CD14-positive monocyte (primary cell): ENCODE measurements at regions not wholly inside any gene's neighbourhood (a gene's known extent, or its start where the extent isn't known, plus 50 kb on each side); places are given as distances from the start of the nearest gene placed in this dataset.

Source experiments
- DNase-seq, 3 donors: peaks; one replicate each; pipeline ENCODE4 v3.0.0-alpha.2; 2011 to 2022
- H2AFZ ChIP-seq: 2 replicates; pipeline ENCODE4 v1.6.0; 2012; ENCODE audit warnings: mild to moderate bottlenecking, low read depth, low read length, inconsistent platforms; ENCODE audit not compliant: insufficient read depth, poor library complexity, severe bottlenecking
- H3K27ac ChIP-seq, 2 donors: 1 replicate in 1 of 2; 2 replicates in 1 of 2; pipeline ENCODE4 v1.5.1; 2012 to 2013; ENCODE audit warnings: low read length in 2 of 2, control low read depth in 1 of 2, inconsistent platforms in 1 of 2, low read depth in 1 of 2, mild to moderate bottlenecking in 1 of 2
- H3K27me3 ChIP-seq, 2 donors: one replicate each; pipeline versions ENCODE4 v1.6.0 to v1.6.1; 2011 to 2013; ENCODE audit warnings: low read length in 2 of 2; ENCODE audit not compliant: control insufficient read depth in 2 of 2, insufficient read depth in 2 of 2
- H3K36me3 ChIP-seq, 2 donors: replicated peaks in 1 of 2; 1 replicate in 1 of 2; 2 replicates in 1 of 2; pipeline versions ENCODE4 v1.5.1 to v1.6.1; 2012 to 2013; ENCODE audit warnings: low read length in 2 of 2, control low read depth in 1 of 2, inconsistent platforms in 1 of 2, mild to moderate bottlenecking in 1 of 2; ENCODE audit not compliant: insufficient read depth in 2 of 2, control insufficient read depth in 1 of 2
- H3K4me1 ChIP-seq, 2 donors: 1 replicate in 1 of 2; 2 replicates in 1 of 2; pipeline versions ENCODE4 v1.5.1 to v1.6.1; 2012 to 2013; ENCODE audit warnings: low read length in 2 of 2, control low read depth in 1 of 2, inconsistent platforms in 1 of 2, mild to moderate bottlenecking in 1 of 2, moderate library complexity in 1 of 2; ENCODE audit not compliant: insufficient read depth in 2 of 2, control insufficient read depth in 1 of 2
- H3K4me2 ChIP-seq: replicated peaks from 2 replicates; pipeline ENCODE3; 2012; ENCODE audit warnings: low read length, moderate library complexity, mild to moderate bottlenecking; ENCODE audit not compliant: poor library complexity, severe bottlenecking; ENCODE audit errors: extremely low read depth
- H3K4me3 ChIP-seq, 3 experiments: fragments of 200-600 bp in 1 of 3; sonication (generic) in 1 of 3; replicated peaks in 1 of 3; 1 replicate in 2 of 3; 2 replicates in 1 of 3; pipeline ENCODE4 v1.5.1; 2011 to 2013; ENCODE audit warnings: low read length in 3 of 3, mild to moderate bottlenecking in 3 of 3, control low read depth in 2 of 3, low read depth in 2 of 3, inconsistent platforms in 1 of 3, moderate library complexity in 1 of 3
- H3K79me2 ChIP-seq: 2 replicates; pipeline ENCODE4 v1.6.0; 2012; ENCODE audit warnings: mild to moderate bottlenecking, control low read depth, inconsistent platforms, low read length, moderate library complexity; ENCODE audit not compliant: insufficient read depth
- H3K9ac ChIP-seq: 2 replicates; pipeline ENCODE4 v1.6.0; 2017; ENCODE audit warnings: low read length, mild to moderate bottlenecking; ENCODE audit not compliant: insufficient read depth, poor library complexity, severe bottlenecking
- H3K9me3 ChIP-seq, 2 donors: replicated peaks in 1 of 2; 1 replicate in 1 of 2; 2 replicates in 1 of 2; pipeline versions ENCODE4 v1.5.1 to v1.6.1; 2012 to 2013; ENCODE audit warnings: low read length in 2 of 2, control low read depth in 1 of 2; ENCODE audit not compliant: control insufficient read depth in 1 of 2, insufficient read depth in 1 of 2
- H4K20me1 ChIP-seq: 2 replicates; pipeline ENCODE4 v1.6.0; 2012; ENCODE audit warnings: mild to moderate bottlenecking, low read length, control low read depth, moderate library complexity; ENCODE audit not compliant: insufficient read depth
- H3K27ac Mint-ChIP-seq, 7 donors: one replicate each; pipeline ENCODE4 v1.8.0; 2020; ENCODE audit warnings: mild to moderate bottlenecking in 7 of 7, mixed read lengths in 7 of 7, moderate library complexity in 6 of 7, inconsistent platforms in 2 of 7
- H3K27me3 Mint-ChIP-seq, 3 donors: one replicate each; pipeline ENCODE4 v1.8.0; 2021 to 2022; ENCODE audit warnings: low read depth in 3 of 3, mild to moderate bottlenecking in 3 of 3, mixed read lengths in 3 of 3, moderate library complexity in 3 of 3, inconsistent platforms in 1 of 3
- H3K36me3 Mint-ChIP-seq, 2 donors: one replicate each; pipeline ENCODE4 v1.8.0; 2020; ENCODE audit warnings: mixed read lengths in 2 of 2, inconsistent platforms in 1 of 2, mild to moderate bottlenecking in 1 of 2
- H3K4me1 Mint-ChIP-seq: one replicate; pipeline ENCODE4 v1.8.0; 2020; ENCODE audit warnings: mild to moderate bottlenecking, mixed read lengths
- H3K4me3 Mint-ChIP-seq, 2 donors: one replicate each; pipeline ENCODE4 v1.8.0; 2020; ENCODE audit warnings: mild to moderate bottlenecking in 2 of 2, mixed read lengths in 2 of 2, moderate library complexity in 1 of 2
- H3K9me3 Mint-ChIP-seq, 7 donors: one replicate each; pipeline ENCODE4 v1.8.0; 2020 to 2022; ENCODE audit warnings: mixed read lengths in 7 of 7, mild to moderate bottlenecking in 6 of 7, moderate library complexity in 6 of 7, inconsistent platforms in 2 of 7
- WGBS: methylation state at CpG from one replicate; pipeline ENCODE4 v1.1.5; 2013; ENCODE audit warnings: missing lambda C conversion rate; ENCODE audit not compliant: insufficient coverage; 5-methylcytosine and 5-hydroxymethylcytosine counted together
- intact Hi-C, 2 donors: fragments of 100-400 bp; cut with micrococcal nuclease; formaldehyde crosslinking; loops; one replicate each; pipeline versions ENCODE4 v1.15.0 to v1.15.1; 2023
- TF ChIP-seq, protein P1 (sequence below): fragments of 200-600 bp; IDR thresholded peaks from one replicate; pipeline ENCODE4 v1.8.0; 2022; ENCODE audit warnings: antibody characterized with exemption, mild to moderate bottlenecking

GRCh38 chr7:81641873-81642272, 128.0 kb downstream of the HGF start:
- TF ChIP-seq, protein P1, sequence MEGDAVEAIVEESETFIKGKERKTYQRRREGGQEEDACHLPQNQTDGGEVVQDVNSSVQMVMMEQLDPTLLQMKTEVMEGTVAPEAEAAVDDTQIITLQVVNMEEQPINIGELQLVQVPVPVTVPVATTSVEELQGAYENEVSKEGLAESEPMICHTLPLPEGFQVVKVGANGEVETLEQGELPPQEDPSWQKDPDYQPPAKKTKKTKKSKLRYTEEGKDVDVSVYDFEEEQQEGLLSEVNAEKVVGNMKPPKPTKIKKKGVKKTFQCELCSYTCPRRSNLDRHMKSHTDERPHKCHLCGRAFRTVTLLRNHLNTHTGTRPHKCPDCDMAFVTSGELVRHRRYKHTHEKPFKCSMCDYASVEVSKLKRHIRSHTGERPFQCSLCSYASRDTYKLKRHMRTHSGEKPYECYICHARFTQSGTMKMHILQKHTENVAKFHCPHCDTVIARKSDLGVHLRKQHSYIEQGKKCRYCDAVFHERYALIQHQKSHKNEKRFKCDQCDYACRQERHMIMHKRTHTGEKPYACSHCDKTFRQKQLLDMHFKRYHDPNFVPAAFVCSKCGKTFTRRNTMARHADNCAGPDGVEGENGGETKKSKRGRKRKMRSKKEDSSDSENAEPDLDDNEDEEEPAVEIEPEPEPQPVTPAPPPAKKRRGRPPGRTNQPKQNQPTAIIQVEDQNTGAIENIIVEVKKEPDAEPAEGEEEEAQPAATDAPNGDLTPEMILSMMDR, result no peak
- no peak overlapping the region for H3K27ac Mint-ChIP-seq
- Histone ChIP-seq H3K36me3 (no peaks in the 10 kb centered on the region), H2AFZ (no peak overlapping the region), H3K9me3 (no peaks in the 10 kb centered on the region), H3K9ac (no peak overlapping the region), H3K27me3 (no peaks in the 10 kb centered on the region), H4K20me1 (no peaks in the 10 kb centered on the region), H3K4me3 (no peak overlapping the region), H3K4me1 (no peaks in the 10 kb centered on the region), H3K4me2 (no peak overlapping the region), H3K79me2 (no peaks in the 10 kb centered on the region), H3K27ac (no peak overlapping the region)
- DNase-seq, result no peak
- H3K4me1 Mint-ChIP-seq, result peaks cover 9% of the 10 kb centered on the region
- intact Hi-C loops, result no loop called here
- H3K27me3 Mint-ChIP-seq, result no peaks in the 10 kb centered on the region
- H3K4me3 Mint-ChIP-seq, result no peak overlapping the region
- no peaks in the 10 kb centered on the region for H3K36me3 Mint-ChIP-seq
- WGBS, result no CpG with 5 or more reads among the region's 2 CpGs
- H3K9me3 Mint-ChIP-seq, result peaks cover 0 to 5% (median 0%) of the 10 kb centered on the region in 7 donors

DNA sequence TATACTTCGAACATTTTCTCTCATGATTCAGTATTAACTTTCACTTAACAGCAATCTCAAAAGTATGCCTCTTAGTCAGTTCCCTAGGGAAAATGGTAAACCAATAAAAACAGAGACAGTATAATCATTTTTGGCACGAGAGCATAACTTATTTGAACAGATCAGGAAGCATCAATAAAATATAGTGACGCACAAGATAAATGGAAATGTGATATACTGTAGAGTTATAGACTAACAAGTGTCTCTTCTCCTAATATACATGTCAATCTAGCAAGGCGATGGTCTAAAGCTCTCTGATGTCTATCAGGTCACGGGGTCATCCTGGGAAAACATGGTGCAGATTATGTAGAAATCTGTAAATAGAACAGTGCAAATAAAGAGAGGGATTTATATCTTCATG, 131.6 kb downstream of the HGF start:
- Histone ChIP-seq H3K27me3 (no peaks in the 10 kb centered on the region), H3K36me3 (no peaks in the 10 kb centered on the region), H4K20me1 (no peaks in the 10 kb centered on the region), H3K79me2 (no peaks in the 10 kb centered on the region), H3K4me3 (no peak overlapping the region), H3K9ac (no peak overlapping the region), H3K9me3 (no peaks in the 10 kb centered on the region), H2AFZ (no peak overlapping the region), H3K27ac (no peak overlapping the region), H3K4me1 (no peaks in the 10 kb centered on the region), H3K4me2 (no peak overlapping the region)
- Mint-ChIP-seq H3K9me3 (peaks cover 0 to 5% (median 0%) of the 10 kb centered on the region in 7 donors), H3K27me3 (peaks cover 0 to 2% (median 0%) of the 10 kb centered on the region in 3 donors), H3K36me3 (no peaks in the 10 kb centered on the region), H3K27ac (no peak overlapping the region), H3K4me1 (peaks cover 9% of the 10 kb centered on the region), H3K4me3 (no peak overlapping the region)
- DNase-seq, result no peak
- intact Hi-C loops, result no loop called here
- no CpG with 5 or more reads among the region's 5 CpGs for WGBS
- TF ChIP-seq, protein P1, result no peak
